NCI-H69 (cell line): ENCODE measurements at regions not wholly inside any gene's neighbourhood (a gene's known extent, or its start where the extent isn't known, plus 50 kb on each side); places are given as distances from the start of the nearest gene placed in this dataset.
"Not testable (repeated sequence)": the region's sequence is repeated elsewhere in the genome, so short reads cannot be mapped to it uniquely, and the experiment has no call there.

Experiments used
- DNase-seq: peaks from one replicate; lab custom pipeline; 2025; lab: John Stamatoyannopoulos, UW

GRCh38 chr17:72472106-72472505 is 351.3 kb downstream of the SOX9 start:
- peak; percentile 75 for DNase-seq

GRCh38 chr17:72472853-72473390 is 352.1 kb downstream of the SOX9 start:
- not testable (repeated sequence) for DNase-seq

DNA sequence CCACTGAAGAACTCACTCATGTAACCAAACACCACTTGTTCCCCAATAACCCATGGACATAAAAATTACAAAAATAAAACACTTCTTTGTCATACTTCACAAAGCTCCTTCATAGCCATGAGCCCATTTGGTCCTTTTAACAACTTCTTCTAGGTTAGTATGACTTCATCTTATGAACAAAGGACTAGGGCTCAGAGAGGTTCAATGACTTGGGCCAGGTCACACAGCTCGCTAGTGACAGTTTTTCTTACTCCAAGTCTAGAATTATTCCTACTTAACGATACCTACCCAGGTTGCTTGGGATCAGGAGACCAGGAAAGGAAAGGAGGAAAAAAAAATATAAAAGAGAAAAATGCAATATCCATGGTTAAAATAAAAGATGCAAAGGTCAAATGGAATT is 353.4 kb downstream of the SOX9 start:
- no peak for DNase-seq

DNA sequence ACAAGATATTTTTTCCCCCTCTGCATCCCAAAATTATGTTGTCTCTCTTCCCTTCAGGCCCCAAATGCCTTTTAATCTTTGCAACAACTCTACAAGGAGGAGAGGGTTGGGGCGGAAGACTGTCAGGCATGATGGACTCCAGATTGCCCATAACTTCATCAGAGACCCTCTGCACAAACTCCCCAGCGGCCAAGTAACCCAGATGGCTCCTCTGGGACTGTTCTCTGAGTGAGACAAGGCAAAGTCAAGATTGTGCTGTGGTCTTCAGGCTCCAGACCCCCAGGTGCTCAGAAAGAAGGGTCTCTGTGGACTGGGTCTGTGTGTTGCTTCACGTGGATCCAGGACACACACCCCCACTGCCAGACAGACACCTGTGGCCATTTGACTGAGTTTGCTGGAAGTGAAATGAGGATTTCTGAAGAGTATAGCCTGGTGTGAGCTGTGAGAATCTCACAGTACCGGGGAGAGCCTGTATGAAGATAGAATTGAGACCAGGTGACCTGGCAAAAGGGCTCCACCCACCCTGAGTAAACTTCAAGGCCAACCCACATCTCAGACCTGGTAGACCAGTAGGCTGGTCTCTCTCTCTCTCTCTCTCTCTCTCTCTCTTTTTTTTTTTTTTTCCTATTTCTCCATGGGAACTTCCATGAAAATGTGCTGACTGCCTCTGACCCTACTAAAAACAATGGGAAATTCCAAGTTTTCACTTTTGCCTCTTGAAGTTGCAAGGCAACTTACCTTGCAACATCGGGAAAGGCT is 354.1 kb downstream of the SOX9 start:
- no peak for DNase-seq

GRCh38 chr17:72476134-72476533 is 355.3 kb downstream of the SOX9 start:
- DNase-seq = no peak

DNA sequence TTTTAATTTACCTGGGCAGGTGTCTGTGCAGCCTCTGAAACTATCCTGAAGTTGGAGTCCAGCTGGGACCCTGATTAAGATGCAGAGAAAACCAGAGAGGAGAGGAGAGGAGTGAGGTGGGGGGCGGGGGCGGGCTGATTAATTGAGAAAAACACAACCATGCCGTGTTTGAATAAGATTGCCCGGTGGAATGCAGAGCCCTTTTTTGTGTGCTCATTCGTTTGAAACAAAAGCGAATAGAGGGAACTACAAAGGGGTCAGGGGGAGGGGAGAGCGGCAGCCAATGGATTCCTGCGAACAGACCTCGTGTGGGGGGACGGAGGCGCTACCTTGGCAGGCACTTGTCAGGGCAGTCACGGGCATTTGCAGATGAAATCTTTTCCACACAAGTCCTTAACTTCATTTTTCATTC is 355.8 kb downstream of the SOX9 start:
- DNase-seq = no peak

DNA sequence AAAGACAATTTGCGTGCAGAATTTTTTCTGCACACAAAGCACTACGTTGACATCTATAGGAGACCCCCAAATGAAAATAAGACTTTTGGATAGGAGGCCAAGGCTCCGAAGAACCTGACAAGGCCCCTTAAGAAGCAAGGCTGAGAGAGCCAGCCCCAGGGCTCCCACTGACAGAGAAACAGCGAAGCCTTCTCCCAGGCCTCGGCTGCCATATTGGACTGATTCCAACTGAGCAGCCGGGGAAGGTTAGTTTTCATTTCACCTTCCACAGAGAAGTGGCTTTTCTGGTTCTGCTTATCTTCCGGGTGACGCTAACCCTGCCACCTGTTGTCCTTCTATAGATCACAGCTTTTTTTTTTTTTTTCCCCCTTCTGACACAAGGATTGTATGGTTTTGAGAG is 356.7 kb downstream of the SOX9 start:
- DNase-seq = peak; percentile 51

DNA sequence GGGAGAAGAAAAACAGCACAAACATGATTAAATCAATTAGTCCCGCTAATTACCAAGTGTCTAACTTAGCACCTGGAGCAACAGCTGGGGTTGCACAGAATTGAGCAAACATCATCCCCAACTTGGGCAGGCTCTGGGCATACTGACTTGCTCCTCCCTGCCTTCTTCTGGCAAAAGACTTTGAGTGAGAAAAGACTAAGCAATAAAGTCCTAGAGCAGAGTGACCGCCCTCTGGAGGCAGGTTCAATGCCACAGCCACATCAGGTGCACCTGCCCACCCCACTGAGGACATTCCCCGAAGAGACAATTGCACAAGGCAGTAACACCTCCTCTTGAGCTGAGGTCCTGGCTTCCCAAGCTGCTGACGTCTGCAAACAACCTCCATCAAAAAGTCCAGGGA is 358.3 kb downstream of the SOX9 start:
- DNase-seq = peak; percentile 74

DNA sequence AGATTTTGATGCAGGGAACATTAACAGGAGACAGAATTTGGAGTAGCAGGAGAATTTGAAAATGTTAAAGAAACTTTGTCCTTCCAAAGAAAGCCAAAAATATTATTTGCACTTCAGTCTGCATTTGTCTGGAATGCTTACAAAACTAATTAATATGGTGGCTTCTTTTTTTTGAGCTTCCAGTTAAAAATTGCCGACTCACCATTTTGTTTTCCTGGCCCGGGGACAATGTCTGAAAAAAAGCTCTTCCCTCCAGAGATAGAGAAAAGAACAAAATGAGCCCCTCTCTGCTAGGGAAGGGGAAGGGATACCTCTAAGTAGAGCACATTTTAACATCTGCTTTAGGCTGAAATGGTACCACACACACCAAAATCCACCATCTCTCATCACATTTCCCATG is 360.8 kb downstream of the SOX9 start:
- no peak for DNase-seq

DNA sequence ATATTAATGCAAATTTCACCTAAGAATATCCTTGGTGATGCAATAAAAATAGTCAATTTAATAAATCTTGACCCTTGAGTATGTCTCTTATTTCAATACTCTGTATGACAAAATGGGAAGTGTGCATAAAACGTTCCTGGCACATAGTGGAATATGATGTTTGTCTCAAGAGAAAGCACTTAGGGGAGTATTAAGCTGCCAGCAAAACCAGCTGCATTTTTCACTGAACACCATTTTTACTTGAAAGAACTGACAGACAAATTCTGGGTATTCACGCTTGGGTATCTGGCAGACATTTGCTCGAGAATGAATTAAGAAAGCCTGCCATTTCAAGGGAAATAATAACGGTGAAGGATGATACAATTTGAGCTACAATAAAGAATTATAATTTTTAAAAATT is 364.8 kb downstream of the SOX9 start:
- DNase-seq = no peak

DNA sequence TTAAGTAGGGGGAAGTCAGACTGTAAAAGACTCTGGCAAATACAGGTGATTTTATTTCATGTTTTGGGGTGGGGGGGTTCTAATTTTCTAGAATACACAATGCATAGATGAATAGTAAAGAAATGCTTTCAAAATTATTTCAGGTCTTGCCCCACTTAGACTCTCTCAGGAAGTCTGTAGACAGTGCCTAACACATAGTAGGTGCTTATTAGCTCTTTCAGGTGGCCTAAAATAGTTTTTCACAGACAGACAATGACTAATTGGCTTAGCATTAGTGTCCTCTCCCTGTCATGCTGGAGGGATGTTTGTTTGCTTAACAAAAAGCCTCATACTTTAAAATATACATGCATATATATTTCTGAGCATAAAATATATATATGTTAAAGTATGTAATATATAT is 366.0 kb downstream of the SOX9 start:
- DNase-seq = peak; percentile 41

DNA sequence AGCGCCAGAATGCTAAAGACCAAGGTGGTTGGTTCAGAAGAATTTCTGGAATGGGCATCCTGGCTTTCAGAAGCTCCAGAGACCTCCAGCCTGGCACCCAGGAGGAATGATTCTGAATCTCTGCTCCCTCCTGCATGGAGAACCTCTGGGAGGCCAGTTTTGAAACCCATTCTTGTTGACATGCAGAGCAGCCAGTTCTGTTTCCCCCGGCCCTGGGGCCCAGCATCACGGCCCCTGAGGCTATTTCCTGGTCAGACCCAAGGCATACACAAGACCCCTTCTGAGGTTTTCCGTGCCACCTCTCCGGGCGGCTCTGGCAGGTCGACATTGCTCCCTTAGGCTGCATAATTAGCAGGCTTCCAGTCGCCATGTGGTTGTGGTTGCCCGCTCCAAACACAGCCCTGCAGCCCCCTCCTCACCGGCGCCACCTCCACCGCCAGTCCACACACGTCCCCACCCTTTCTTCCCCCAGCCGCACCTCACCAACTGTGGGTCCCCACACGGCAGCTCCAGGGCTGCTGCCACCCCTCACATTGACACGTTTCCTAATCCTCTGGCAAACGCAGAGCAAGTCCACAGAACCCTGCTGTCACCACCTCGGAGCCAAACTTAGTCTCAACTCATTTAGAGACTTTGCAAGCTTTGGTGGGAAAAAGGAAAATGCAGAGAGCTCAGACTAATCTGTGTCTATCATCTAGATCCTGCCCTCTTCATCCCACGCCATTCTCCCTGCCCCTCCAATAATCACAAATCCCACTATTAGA is 367.1 kb downstream of the SOX9 start:
- DNase-seq = peak; percentile 84

- peak; percentile 97 for DNase-seq
Measured at GRCh38 chr17:72488555-72489271, 367.9 kb downstream of the SOX9 start.

GRCh38 chr17:72489272-72489641 is 368.4 kb downstream of the SOX9 start:
- DNase-seq = no peak

- no peak for DNase-seq
Measured at GRCh38 chr17:72491102-72491501, 370.3 kb downstream of the SOX9 start.

GRCh38 chr17:72492494-72492893 is 371.7 kb downstream of the SOX9 start:
- DNase-seq = no peak

GRCh38 chr17:72492941-72493340 is 372.1 kb downstream of the SOX9 start:
- no peak for DNase-seq

DNA sequence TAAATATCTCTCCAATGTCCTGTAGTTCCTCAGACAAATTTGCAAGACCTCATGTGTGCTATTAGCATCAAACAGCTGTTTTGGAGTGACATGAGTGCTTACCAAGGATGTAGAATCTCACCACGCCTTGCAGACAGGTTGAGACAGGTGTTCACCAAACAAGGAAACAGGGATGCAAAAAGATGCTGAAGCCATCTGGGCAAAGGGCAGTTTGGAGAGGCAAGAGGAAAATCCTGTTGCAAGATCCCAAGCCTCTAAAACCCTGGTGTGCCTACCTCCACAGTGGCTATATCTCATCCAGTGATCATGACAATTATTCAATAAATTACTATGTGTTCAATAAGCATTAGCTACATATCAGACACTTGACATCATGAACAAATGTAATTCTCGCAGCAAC is 373.7 kb downstream of the SOX9 start:
- DNase-seq = peak; percentile 51

DNA sequence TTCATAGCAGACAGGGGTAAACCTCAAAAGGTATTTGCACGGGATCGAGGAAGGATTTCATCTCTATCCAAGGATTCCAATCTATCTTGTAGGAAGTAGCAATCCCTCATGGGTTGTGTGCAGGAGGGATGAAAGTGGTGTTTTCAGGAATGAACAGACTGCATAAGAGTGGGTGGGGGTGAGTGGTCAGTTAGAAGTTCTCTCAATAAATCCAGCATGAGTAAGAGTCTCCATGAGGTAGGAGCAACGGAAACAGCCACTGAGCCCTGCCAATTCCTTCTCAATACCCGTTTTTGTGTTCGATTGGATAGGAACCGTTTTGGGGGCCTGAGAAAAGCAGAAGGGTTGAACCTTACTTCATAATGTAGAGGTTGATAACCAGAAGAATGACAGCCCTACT is 375.6 kb downstream of the SOX9 start:
- no peak for DNase-seq

- no peak for DNase-seq
Measured at GRCh38 chr17:72497915-72498314, 377.1 kb downstream of the SOX9 start.

GRCh38 chr17:72498364-72499210 is 377.8 kb downstream of the SOX9 start:
- DNase-seq = peak; percentile 63
